ENCODE measurements at regions not wholly inside any gene's neighbourhood (a gene's known extent, or its start where the extent isn't known, plus 50 kb on each side); places are given as distances from the start of the nearest gene placed in this dataset.

DNA sequence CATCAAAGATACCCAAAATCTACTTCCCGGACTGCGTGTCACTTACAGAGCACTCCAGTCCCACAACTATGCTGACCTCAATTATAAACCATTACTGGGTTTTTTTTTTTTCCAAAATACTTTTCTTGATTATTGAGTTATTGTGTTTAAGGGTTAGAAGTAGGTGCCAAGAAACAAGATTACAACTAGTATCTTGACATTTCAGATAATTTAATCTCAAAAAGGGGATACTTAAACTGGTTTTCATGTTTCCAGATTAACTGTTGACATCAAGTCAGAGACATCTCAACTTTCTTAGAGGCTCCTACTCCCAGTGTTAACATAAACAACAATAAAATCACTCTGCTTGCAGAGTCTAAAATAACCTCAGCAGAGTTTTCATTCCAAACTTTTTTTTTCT is 131.2 kb upstream of the ARID2 start:
- Histone ChIP-seq H3K27me3 (ENCODE audit: insufficient read depth) (no peaks in the 10 kb centered on the region; the same call in 1 of the 2 replicates), H4K20me1 (ENCODE audit: insufficient read depth) (no peaks in the 10 kb centered on the region), H2AFZ (ENCODE audit: low read depth) (no peak overlapping the region), H3K4me2 (no peak overlapping the region), H3K9me3 (no peaks in the 10 kb centered on the region), H3K36me3 (replicated peaks in 1 of 2; ENCODE audit: control insufficient read depth in 1 of 2, insufficient read depth in 2 of 2, low read length in 1 of 2) (no peaks in the 10 kb centered on the region), H3K4me1 (ENCODE audit: control insufficient read depth in 1 of 2, insufficient read depth in 2 of 2, low read depth in 1 of 2, low read length in 1 of 2) (no peaks in the 10 kb centered on the region), H3K9me2 (no peaks in the 10 kb centered on the region), H3F3A (replicated peaks; ENCODE audit: insufficient read depth) (no peaks in the 10 kb centered on the region), H3K79me2 (ENCODE audit: insufficient read depth) (no peaks in the 10 kb centered on the region), H3K4me3 (ENCODE audit: low read depth in 2 of 2, low read length in 1 of 2) (no peak overlapping the region), H3K9ac (no peak overlapping the region), H3K27ac (ENCODE audit: low read depth in 2 of 2, low read length in 1 of 2) (no peak overlapping the region)
- CTCF ChIA-PET, result no interaction called here
- POLR2A ChIA-PET, result no interaction called here
- TF ChIP-seq MEF2A (IDR thresholded peaks at IDR 0.05; ENCODE audit: borderline replicate concordance, low read depth) (no peak), RCOR1 (IDR thresholded peaks at IDR 0.05; ENCODE audit: low read length) (no peak), POLR2AphosphoS5 (IDR thresholded peaks at IDR 0.05; ENCODE audit: low read depth, low read length) (no peak)
- TF ChIP-seq, protein P1, sequence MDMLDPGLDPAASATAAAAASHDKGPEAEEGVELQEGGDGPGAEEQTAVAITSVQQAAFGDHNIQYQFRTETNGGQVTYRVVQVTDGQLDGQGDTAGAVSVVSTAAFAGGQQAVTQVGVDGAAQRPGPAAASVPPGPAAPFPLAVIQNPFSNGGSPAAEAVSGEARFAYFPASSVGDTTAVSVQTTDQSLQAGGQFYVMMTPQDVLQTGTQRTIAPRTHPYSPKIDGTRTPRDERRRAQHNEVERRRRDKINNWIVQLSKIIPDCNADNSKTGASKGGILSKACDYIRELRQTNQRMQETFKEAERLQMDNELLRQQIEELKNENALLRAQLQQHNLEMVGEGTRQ (IDR thresholded peaks at IDR 0.05; ENCODE audit: borderline replicate concordance, low read depth, low read length), result no peak
- WGBS (ENCODE audit: low lambda C conversion rate), result 30% methylated on average over 2 of the region's 2 CpGs
- no peak for DNase-seq

- no peak for DNase-seq
- Histone ChIP-seq H3K4me2 (no peak overlapping the region), H3K4me1 (ENCODE audit: control insufficient read depth in 1 of 2, insufficient read depth in 2 of 2, low read depth in 1 of 2, low read length in 1 of 2) (no peaks in the 10 kb centered on the region), H3K27ac (ENCODE audit: low read depth in 2 of 2, low read length in 1 of 2) (no peak overlapping the region), H3F3A (replicated peaks; ENCODE audit: insufficient read depth) (no peaks in the 10 kb centered on the region), H3K36me3 (replicated peaks in 1 of 2; ENCODE audit: control insufficient read depth in 1 of 2, insufficient read depth in 2 of 2, low read length in 1 of 2) (no peaks in the 10 kb centered on the region), H3K9me3 (no peaks in the 10 kb centered on the region), H3K9me2 (no peaks in the 10 kb centered on the region), H3K27me3 (ENCODE audit: insufficient read depth) (no peaks in the 10 kb centered on the region; the same call in 1 of the 2 replicates), H3K9ac (no peak overlapping the region), H4K20me1 (ENCODE audit: insufficient read depth) (no peaks in the 10 kb centered on the region), H3K4me3 (ENCODE audit: low read depth in 2 of 2, low read length in 1 of 2) (no peak overlapping the region), H3K79me2 (ENCODE audit: insufficient read depth) (no peaks in the 10 kb centered on the region), H2AFZ (ENCODE audit: low read depth) (no peak overlapping the region)
- ChIA-PET POLR2A (no interaction called here), CTCF (no interaction called here)
- whole genome bisulfite sequencing (ENCODE audit: low lambda C conversion rate), result 76% methylated on average over 1 of the region's 1 CpG
- TF ChIP-seq GABPA (IDR thresholded peaks at IDR 0.05; ENCODE audit: low read depth) (no peak), USF1 (IDR thresholded peaks at IDR 0.05; ENCODE audit: borderline replicate concordance, low read depth) (no peak), SMC3 (IDR thresholded peaks at IDR 0.05; ENCODE audit: low read depth, low read length) (no peak), RAD21 (IDR thresholded peaks at IDR 0.05; ENCODE audit: low read length) (no peak), EZH2phosphoT487 (IDR thresholded peaks at IDR 0.05; ENCODE audit: borderline replicate concordance, low read depth) (no peak), RFX5 (IDR thresholded peaks at IDR 0.05; ENCODE audit: low read length) (no peak), CTCF (IDR thresholded peaks at IDR 0.05) (no peak), NRF1 (IDR thresholded peaks at IDR 0.05; ENCODE audit: low read depth, low read length) (no peak), NFIC (IDR thresholded peaks at IDR 0.05; ENCODE audit: borderline replicate concordance) (no peak), TCF12 (IDR thresholded peaks at IDR 0.05) (no peak), CHD2 (IDR thresholded peaks at IDR 0.05; ENCODE audit: low read length, partially characterized antibody) (no peak), TEAD4 (IDR thresholded peaks at IDR 0.05; ENCODE audit: borderline replicate concordance, insufficient read depth) (no peak), FOXM1 (IDR thresholded peaks at IDR 0.05; ENCODE audit: low read depth) (no peak)
- TF ChIP-seq, protein P2, sequence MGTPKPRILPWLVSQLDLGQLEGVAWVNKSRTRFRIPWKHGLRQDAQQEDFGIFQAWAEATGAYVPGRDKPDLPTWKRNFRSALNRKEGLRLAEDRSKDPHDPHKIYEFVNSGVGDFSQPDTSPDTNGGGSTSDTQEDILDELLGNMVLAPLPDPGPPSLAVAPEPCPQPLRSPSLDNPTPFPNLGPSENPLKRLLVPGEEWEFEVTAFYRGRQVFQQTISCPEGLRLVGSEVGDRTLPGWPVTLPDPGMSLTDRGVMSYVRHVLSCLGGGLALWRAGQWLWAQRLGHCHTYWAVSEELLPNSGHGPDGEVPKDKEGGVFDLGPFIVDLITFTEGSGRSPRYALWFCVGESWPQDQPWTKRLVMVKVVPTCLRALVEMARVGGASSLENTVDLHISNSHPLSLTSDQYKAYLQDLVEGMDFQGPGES (IDR thresholded peaks at IDR 0.05; ENCODE audit: low read depth, low read length), result no peak
- TF ChIP-seq, protein P1 (IDR thresholded peaks at IDR 0.05; ENCODE audit: borderline replicate concordance, low read depth, low read length), result no peak
- TF ChIP-seq, protein P3, sequence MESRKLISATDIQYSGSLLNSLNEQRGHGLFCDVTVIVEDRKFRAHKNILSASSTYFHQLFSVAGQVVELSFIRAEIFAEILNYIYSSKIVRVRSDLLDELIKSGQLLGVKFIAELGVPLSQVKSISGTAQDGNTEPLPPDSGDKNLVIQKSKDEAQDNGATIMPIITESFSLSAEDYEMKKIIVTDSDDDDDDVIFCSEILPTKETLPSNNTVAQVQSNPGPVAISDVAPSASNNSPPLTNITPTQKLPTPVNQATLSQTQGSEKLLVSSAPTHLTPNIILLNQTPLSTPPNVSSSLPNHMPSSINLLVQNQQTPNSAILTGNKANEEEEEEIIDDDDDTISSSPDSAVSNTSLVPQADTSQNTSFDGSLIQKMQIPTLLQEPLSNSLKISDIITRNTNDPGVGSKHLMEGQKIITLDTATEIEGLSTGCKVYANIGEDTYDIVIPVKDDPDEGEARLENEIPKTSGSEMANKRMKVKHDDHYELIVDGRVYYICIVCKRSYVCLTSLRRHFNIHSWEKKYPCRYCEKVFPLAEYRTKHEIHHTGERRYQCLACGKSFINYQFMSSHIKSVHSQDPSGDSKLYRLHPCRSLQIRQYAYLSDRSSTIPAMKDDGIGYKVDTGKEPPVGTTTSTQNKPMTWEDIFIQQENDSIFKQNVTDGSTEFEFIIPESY (IDR thresholded peaks at IDR 0.05; ENCODE audit: borderline replicate concordance, low read depth), result no peak
These were observed 130.7 kb upstream of the ARID2 start for GRCh38 chr12:45598761-45599160.

Measured in SK-N-SH (cell line).